ENCODE measurements at regions not wholly inside any gene's neighbourhood (a gene's known extent, or its start where the extent isn't known, plus 50 kb on each side); places are given as distances from the start of the nearest gene placed in this dataset.

GRCh38 chr2:150679456-150680120 lies 192.1 kb upstream of the RND3 start:
- H3K36me3 ChIP-seq (ENCODE audit: control insufficient read depth in 2 of 2, insufficient read depth in 1 of 2, low read length in 2 of 2) = no peaks in the 10 kb centered on the region
- no peak for TF ChIP-seq ZNF624 (tag by site-specific recombination; IDR thresholded peaks at IDR 0.05)
- TF ChIP-seq HOXA7 (CRISPR knock-in tag; IDR thresholded peaks at IDR 0.05; ENCODE audit: borderline replicate concordance) = no peak
- no peak for TF ChIP-seq SP3 (tag by site-specific recombination; IDR thresholded peaks at IDR 0.05)
- TF ChIP-seq ZNF580 (tag by site-specific recombination; IDR thresholded peaks at IDR 0.05) = no peak
- TF ChIP-seq ZNF121 (tag by site-specific recombination; IDR thresholded peaks at IDR 0.05) = no peak
- TF ChIP-seq ZNF555 (tag by site-specific recombination; conservative IDR thresholded peaks at IDR 0.05) = no peak
- TF ChIP-seq ZNF23 (tag by site-specific recombination; IDR thresholded peaks at IDR 0.05; ENCODE audit: borderline replicate concordance) = no peak
- TF ChIP-seq RBAK (tag by site-specific recombination; IDR thresholded peaks at IDR 0.05) = no peak
- no peak for TF ChIP-seq ZNF341 (tag by site-specific recombination; IDR thresholded peaks at IDR 0.05; ENCODE audit: low read depth)
- TF ChIP-seq ZNF768 (tag by site-specific recombination; IDR thresholded peaks at IDR 0.05) = no peak
- TF ChIP-seq ZNF704 (tag by site-specific recombination; IDR thresholded peaks at IDR 0.05) = no peak
- no peak for TF ChIP-seq ZNF140 (tag by site-specific recombination; IDR thresholded peaks at IDR 0.05)
- no peak for TF ChIP-seq ZNF513 (tag by site-specific recombination; IDR thresholded peaks at IDR 0.05)
- H3K4me3 ChIP-seq (ENCODE audit: low read depth, low read length) = no peak overlapping the region
- POLR2A ChIA-PET = no interaction called here
- CTCF ChIA-PET = no interaction called here
- no peaks in the 10 kb centered on the region for H3K4me1 ChIP-seq (ENCODE audit: control insufficient read depth, insufficient read depth, low read length)
- H3K9me3 ChIP-seq (ENCODE audit: control insufficient read depth, insufficient read depth, low read depth, low read length) = no peaks in the 10 kb centered on the region
- H3K27ac ChIP-seq (ENCODE audit: extremely low read depth, low read depth, low read length) = no peak overlapping the region

- ChIA-PET POLR2A (no interaction called here), CTCF (no interaction called here)
- Histone ChIP-seq H3K36me3 (ENCODE audit: control insufficient read depth in 2 of 2, insufficient read depth in 1 of 2, low read length in 2 of 2) (no peaks in the 10 kb centered on the region), H3K4me3 (ENCODE audit: low read depth, low read length) (no peak overlapping the region), H3K4me1 (ENCODE audit: control insufficient read depth, insufficient read depth, low read length) (no peaks in the 10 kb centered on the region), H3K27ac (ENCODE audit: extremely low read depth, low read depth, low read length) (no peak overlapping the region), H3K9me3 (ENCODE audit: control insufficient read depth, insufficient read depth, low read depth, low read length) (no peaks in the 10 kb centered on the region)
- no peak for TF ChIP-seq ZNF266 (tag by site-specific recombination; IDR thresholded peaks at IDR 0.05; ENCODE audit: low read depth)
- TF ChIP-seq ZNF341 (tag by site-specific recombination; IDR thresholded peaks at IDR 0.05; ENCODE audit: low read depth) = no peak
- no peak for TF ChIP-seq YY1 (tag by site-specific recombination; IDR thresholded peaks at IDR 0.05)
- no peak for TF ChIP-seq ZIC2 (tag by site-specific recombination; IDR thresholded peaks at IDR 0.05)
- TF ChIP-seq KLF1 (tag by site-specific recombination; IDR thresholded peaks at IDR 0.05) = no peak
- TF ChIP-seq ZSCAN30 (tag by site-specific recombination; IDR thresholded peaks at IDR 0.05) = no peak
- no peak for TF ChIP-seq ZNF280D (tag by site-specific recombination; IDR thresholded peaks at IDR 0.05)
- TF ChIP-seq SP2 (tag by site-specific recombination; IDR thresholded peaks at IDR 0.05) = no peak
- TF ChIP-seq ZNF169 (tag by site-specific recombination; IDR thresholded peaks at IDR 0.05) = no peak
- no peak for TF ChIP-seq ZNF660 (tag by site-specific recombination; IDR thresholded peaks at IDR 0.05)
- TF ChIP-seq PRDM10 (tag by site-specific recombination; IDR thresholded peaks at IDR 0.05) = no peak
- no peak for TF ChIP-seq FEZF1 (tag by site-specific recombination; IDR thresholded peaks at IDR 0.05)
- no peak for TF ChIP-seq ZNF555 (tag by site-specific recombination; conservative IDR thresholded peaks at IDR 0.05)
- no peak for TF ChIP-seq ZNF776 (tag by site-specific recombination; IDR thresholded peaks at IDR 0.05; ENCODE audit: borderline replicate concordance)
These were observed 190.1 kb upstream of the RND3 start for GRCh38 chr2:150677551-150677950.

Measured in HEK293 (cell line).